Nephron progenitor cell (in vitro differentiated cells): ENCODE measurements at regions not wholly inside any gene's neighbourhood (a gene's known extent, or its start where the extent isn't known, plus 50 kb on each side); places are given as distances from the start of the nearest gene placed in this dataset.
A peak's percentile ranks its signal among the peaks of the same experiment; 100 is the strongest.

Source experiments
- DNase-seq: peaks from one replicate; pipeline ENCODE4 v3.0.0; 2021
- H3K27ac Mint-ChIP-seq: 2 replicates; pipeline ENCODE4 v1.8.0; 2021; ENCODE audit warnings: mild to moderate bottlenecking, moderate library complexity, mixed read lengths
- H3K27me3 Mint-ChIP-seq: 2 replicates; pipeline ENCODE4 v1.8.0; 2021; ENCODE audit warnings: mild to moderate bottlenecking, low read depth, mixed read lengths; ENCODE audit not compliant: poor library complexity
- H3K36me3 Mint-ChIP-seq: 2 replicates; pipeline ENCODE4 v1.8.0; 2021; ENCODE audit warnings: low read depth, mixed read lengths
- H3K4me1 Mint-ChIP-seq: 2 replicates; pipeline ENCODE4 v1.8.0; 2021; ENCODE audit warnings: mixed read lengths
- H3K4me3 Mint-ChIP-seq: 2 replicates; pipeline ENCODE4 v1.8.0; 2021; ENCODE audit warnings: mild to moderate bottlenecking, moderate library complexity, mixed read lengths
- H3K9me3 Mint-ChIP-seq: 2 replicates; pipeline ENCODE4 v1.8.0; 2021; ENCODE audit warnings: mild to moderate bottlenecking, moderate library complexity, mixed read lengths
- TF ChIP-seq, protein P1 (sequence below): fragments of 200-600 bp; sonication (generic); IDR thresholded peaks from 2 replicates; pipeline ENCODE4 v1.5.0; 2021; ENCODE audit warnings: antibody characterized with exemption

DNA sequence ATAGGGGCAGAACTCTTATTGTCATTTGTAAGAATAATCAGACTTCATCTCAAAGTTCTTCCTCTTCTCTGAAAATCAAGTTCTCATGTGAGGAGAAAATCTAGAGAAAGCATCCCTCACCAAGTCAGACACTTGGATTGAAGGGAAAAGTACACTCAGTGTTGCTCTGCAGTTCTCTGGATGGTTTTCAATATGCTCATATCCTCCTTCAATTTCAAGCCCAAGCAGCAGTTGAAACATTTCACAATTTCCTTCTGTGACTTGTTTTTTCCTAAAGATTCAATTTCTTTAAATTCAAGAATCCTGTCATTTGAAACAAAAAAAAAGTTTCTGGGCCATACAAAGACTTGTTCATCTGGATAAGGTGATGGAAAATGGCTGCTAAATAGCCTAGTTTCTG, 140.2 kb upstream of the AHI1 start:
- no peaks in the 10 kb centered on the region for H3K9me3 Mint-ChIP-seq
- H3K4me1 Mint-ChIP-seq: no peaks in the 10 kb centered on the region
- H3K36me3 Mint-ChIP-seq: no peaks in the 10 kb centered on the region
- DNase-seq: no peak
- H3K27ac Mint-ChIP-seq: no peak overlapping the region
- no peak overlapping the region for H3K4me3 Mint-ChIP-seq
- TF ChIP-seq, protein P1, sequence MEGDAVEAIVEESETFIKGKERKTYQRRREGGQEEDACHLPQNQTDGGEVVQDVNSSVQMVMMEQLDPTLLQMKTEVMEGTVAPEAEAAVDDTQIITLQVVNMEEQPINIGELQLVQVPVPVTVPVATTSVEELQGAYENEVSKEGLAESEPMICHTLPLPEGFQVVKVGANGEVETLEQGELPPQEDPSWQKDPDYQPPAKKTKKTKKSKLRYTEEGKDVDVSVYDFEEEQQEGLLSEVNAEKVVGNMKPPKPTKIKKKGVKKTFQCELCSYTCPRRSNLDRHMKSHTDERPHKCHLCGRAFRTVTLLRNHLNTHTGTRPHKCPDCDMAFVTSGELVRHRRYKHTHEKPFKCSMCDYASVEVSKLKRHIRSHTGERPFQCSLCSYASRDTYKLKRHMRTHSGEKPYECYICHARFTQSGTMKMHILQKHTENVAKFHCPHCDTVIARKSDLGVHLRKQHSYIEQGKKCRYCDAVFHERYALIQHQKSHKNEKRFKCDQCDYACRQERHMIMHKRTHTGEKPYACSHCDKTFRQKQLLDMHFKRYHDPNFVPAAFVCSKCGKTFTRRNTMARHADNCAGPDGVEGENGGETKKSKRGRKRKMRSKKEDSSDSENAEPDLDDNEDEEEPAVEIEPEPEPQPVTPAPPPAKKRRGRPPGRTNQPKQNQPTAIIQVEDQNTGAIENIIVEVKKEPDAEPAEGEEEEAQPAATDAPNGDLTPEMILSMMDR: no peak
- H3K27me3 Mint-ChIP-seq: peaks cover 2% of the 10 kb centered on the region

DNA sequence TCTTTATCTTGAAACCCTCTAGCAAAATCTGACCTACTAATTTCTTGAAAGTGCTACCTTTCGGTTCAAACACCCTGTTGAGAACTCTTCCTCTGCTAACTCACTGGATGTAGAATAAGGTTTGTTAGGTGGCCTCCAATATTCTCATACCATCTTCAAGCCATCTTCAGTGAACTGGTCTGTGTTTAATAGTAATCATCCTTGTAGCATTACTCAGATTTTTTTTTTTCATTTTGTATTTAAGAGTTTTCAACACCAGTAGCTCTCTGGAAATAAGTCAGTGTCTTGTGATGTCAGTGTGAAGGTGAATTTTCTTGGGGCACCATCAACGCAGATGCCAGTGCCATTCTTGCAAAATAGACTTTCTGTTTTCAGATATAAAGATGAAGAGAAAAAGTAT, 140.6 kb upstream of the AHI1 start:
- H3K4me1 Mint-ChIP-seq: no peaks in the 10 kb centered on the region
- TF ChIP-seq, protein P1: no peak
- no peaks in the 10 kb centered on the region for H3K9me3 Mint-ChIP-seq
- DNase-seq: no peak
- H3K36me3 Mint-ChIP-seq: no peaks in the 10 kb centered on the region
- peaks cover 2% of the 10 kb centered on the region for H3K27me3 Mint-ChIP-seq
- no peak overlapping the region for H3K4me3 Mint-ChIP-seq
- H3K27ac Mint-ChIP-seq: no peak overlapping the region

DNA sequence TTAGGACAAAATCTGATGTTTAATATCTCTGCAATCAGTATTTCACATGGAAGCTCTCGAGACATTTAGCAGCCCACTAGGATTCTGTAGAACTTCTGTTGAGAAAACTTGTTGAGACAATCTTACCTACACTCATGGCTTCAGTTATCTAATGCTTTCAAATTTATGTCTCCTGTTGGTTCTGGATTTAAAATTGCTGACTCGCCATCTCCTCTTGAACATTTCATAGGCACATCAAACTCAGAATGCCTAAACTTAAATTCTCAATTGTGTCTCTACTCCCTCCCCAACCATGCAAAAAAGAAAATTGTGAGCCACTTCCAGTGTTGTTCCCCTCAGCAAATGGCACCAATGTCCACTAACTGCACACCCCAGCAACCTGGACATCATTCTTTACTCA, 142.5 kb upstream of the AHI1 start:
- no peaks in the 10 kb centered on the region for H3K9me3 Mint-ChIP-seq
- H3K4me1 Mint-ChIP-seq: no peaks in the 10 kb centered on the region
- TF ChIP-seq, protein P1: no peak
- no peak for DNase-seq
- no peaks in the 10 kb centered on the region for H3K27me3 Mint-ChIP-seq
- no peak overlapping the region for H3K27ac Mint-ChIP-seq
- no peaks in the 10 kb centered on the region for H3K36me3 Mint-ChIP-seq
- H3K4me3 Mint-ChIP-seq: no peak overlapping the region

DNA sequence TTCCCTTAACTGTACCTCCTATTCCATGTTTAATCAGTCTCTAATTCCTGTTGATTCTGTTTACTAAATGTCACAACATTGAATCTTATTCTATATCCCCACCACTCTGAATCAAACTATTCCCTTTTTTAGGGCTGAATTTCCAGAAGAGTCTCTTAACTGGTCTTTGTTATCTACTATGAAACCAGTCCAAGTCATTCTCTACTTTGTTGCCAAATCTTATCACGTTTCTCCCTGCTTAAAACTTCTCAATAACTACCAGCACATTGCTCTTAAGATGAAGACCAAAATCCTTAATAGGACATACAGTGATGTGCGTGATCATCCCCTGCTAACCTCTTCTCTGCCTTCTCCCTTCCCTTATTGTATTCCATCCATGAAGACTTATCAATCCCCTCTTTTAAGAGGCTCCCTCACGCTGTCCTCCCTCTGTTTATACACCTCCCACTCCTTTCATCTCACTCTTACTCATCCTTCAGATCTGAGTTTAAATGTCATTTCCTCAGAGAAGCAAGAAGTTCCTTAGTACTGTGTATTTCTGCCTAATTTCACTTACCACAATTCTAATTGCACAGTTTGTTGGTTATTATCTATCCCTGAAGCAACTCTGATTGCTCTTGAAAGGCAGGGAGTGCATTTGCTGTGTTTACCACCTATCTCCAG, 143.0 kb upstream of the AHI1 start:
- TF ChIP-seq, protein P1: no peak
- Mint-ChIP-seq H3K4me1 (no peaks in the 10 kb centered on the region), H3K4me3 (no peak overlapping the region), H3K27ac (no peak overlapping the region), H3K36me3 (no peaks in the 10 kb centered on the region), H3K27me3 (no peaks in the 10 kb centered on the region), H3K9me3 (no peaks in the 10 kb centered on the region)
- no peak for DNase-seq

DNA sequence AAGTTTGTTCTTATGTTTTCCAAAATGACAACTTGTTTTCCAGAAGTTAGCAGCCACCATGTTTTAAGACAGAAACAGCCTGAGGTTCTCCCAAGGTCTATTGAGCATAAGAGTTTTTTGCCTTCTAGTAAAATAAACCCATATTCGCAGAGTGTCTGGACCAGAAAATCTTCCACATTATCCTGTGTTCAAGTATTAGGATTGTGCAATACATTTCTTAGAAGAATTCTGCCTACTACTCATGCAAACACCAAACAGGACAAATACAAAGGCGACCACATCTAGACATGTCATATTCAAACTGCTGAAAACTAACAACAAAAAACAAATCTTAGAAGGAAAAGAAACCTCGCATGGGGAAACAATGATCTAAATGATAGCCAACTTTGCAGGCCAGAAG, 145.4 kb upstream of the AHI1 start:
- no peaks in the 10 kb centered on the region for H3K4me1 Mint-ChIP-seq
- H3K9me3 Mint-ChIP-seq: peaks cover 5% of the 10 kb centered on the region
- H3K4me3 Mint-ChIP-seq: no peak overlapping the region
- no peaks in the 10 kb centered on the region for H3K36me3 Mint-ChIP-seq
- no peak for DNase-seq
- TF ChIP-seq, protein P1: no peak
- H3K27me3 Mint-ChIP-seq: no peaks in the 10 kb centered on the region
- H3K27ac Mint-ChIP-seq: no peak overlapping the region

DNA sequence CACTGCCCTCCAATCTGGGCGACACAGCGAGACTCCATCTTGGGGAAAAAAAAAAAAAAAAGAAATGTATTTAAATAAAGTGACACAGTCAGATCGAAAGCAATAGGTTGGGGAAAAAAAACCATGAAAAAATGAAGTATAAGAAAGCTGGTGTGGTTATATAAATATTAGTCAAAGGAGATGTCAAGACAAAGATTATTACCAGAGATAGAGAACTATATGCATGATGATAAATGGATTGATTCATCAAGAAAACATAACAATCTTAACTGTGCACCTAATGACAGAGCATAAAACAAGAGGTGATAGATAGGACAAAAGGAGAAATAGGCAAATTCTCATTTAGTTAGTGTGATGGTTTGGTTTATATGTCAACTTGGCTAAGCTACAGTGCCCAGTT, 146.9 kb upstream of the AHI1 start:
- DNase-seq: no peak
- TF ChIP-seq, protein P1: no peak
- no peaks in the 10 kb centered on the region for H3K36me3 Mint-ChIP-seq
- no peaks in the 10 kb centered on the region for H3K4me1 Mint-ChIP-seq
- no peaks in the 10 kb centered on the region for H3K27me3 Mint-ChIP-seq
- no peak overlapping the region for H3K4me3 Mint-ChIP-seq
- peak overlapping the region; percentile 31 for H3K27ac Mint-ChIP-seq
- peaks cover 11% of the 10 kb centered on the region for H3K9me3 Mint-ChIP-seq
